Endothelial cell of umbilical vein (primary cell): ENCODE measurements at regions not wholly inside any gene's neighbourhood (a gene's known extent, or its start where the extent isn't known, plus 50 kb on each side); places are given as distances from the start of the nearest gene placed in this dataset.

Experiments
- BruUV-seq: library from RNA; stranded (reverse); fragments of 400-500 nt; replicated peaks from 2 replicates; lab custom pipeline; 2021; lab: Mats Ljungman, UMichigan
- CTCF ChIA-PET: fragments of 300-600, 350-600 bp; sonication (Branson Sonifier 250); formaldehyde crosslinking; loops from one replicate; lab custom pipeline; 2021; ENCODE audit warnings: antibody characterized with exemption, inconsistent platforms; lab: Charles Lee
- POLR2A ChIA-PET: fragments of 300-600, 350-600 bp; sonication (Branson Sonifier 250); formaldehyde crosslinking; loops from one replicate; lab custom pipeline; 2021; ENCODE audit warnings: antibody characterized with exemption, inconsistent platforms; lab: Charles Lee
- DNase-seq: peaks from one replicate; pipeline ENCODE4 v3.0.0-alpha.2; 2011; ENCODE audit warnings: low read depth, low spot score
- FAIRE-seq: peaks from 2 replicates; lab custom pipeline; 2011; peaks lifted over from hg19 to GRCh38; lab: Jason Lieb, UNC
- H2AFZ ChIP-seq: 2 replicates; pipeline ENCODE4 v1.6.0; 2012; ENCODE audit warnings: low read depth, low read length, control low read depth, inconsistent platforms
- H3K27ac ChIP-seq: 2 replicates; pipeline ENCODE4 v1.5.1; 2011; ENCODE audit warnings: low read depth, mild to moderate bottlenecking, control low read depth, low read length, moderate library complexity; ENCODE audit not compliant: insufficient read depth
- H3K27me3 ChIP-seq, 2 experiments: 2 replicates each; pipeline versions ENCODE4 v1.6.0 to v1.6.1; 2011; ENCODE audit warnings: low read length in 2 of 2, mixed read lengths in 1 of 2; ENCODE audit not compliant: control insufficient read depth in 2 of 2, insufficient read depth in 2 of 2
- H3K36me3 ChIP-seq, 2 experiments: 2 replicates in 1 of 2; 3 replicates in 1 of 2; pipeline ENCODE4 v1.5.1; 2011; ENCODE audit warnings: low read length in 2 of 2, mild to moderate bottlenecking in 1 of 2, moderate library complexity in 1 of 2; ENCODE audit not compliant: control insufficient read depth in 2 of 2, insufficient read depth in 2 of 2; ENCODE audit errors: extremely low read depth in 1 of 2
- H3K4me1 ChIP-seq: 3 replicates; pipeline ENCODE4 v1.5.1; 2011; ENCODE audit warnings: mild to moderate bottlenecking, low read length; ENCODE audit not compliant: control insufficient read depth, insufficient read depth; ENCODE audit errors: extremely low read depth
- H3K4me2 ChIP-seq: 2 replicates; pipeline ENCODE4 v1.6.1; 2011; ENCODE audit warnings: low read length, control low read depth, mixed read lengths; ENCODE audit not compliant: insufficient read depth
- H3K4me3 ChIP-seq, 3 experiments: fragments of 200-600 bp in 1 of 3; sonication (generic), shearing (Covaris generic) in 1 of 3; replicated peaks in 1 of 3; 2 replicates each; pipeline ENCODE4 v1.5.1; 2011 to 2016; ENCODE audit warnings: control low read depth in 3 of 3, low read length in 3 of 3, mild to moderate bottlenecking in 2 of 3, inconsistent platforms in 1 of 3, low read depth in 1 of 3, moderate library complexity in 1 of 3; ENCODE audit not compliant: insufficient read depth in 1 of 3
- H3K79me2 ChIP-seq: 2 replicates; pipeline ENCODE4 v1.6.0; 2012; ENCODE audit warnings: low read length, inconsistent platforms; ENCODE audit not compliant: control insufficient read depth, insufficient read depth
- H3K9ac ChIP-seq: replicated peaks from 2 replicates; pipeline ENCODE3; 2011; ENCODE audit warnings: low read length, control low read depth; ENCODE audit not compliant: insufficient read depth; ENCODE audit errors: extremely low read depth
- H3K9me1 ChIP-seq: replicated peaks from 3 replicates; pipeline ENCODE4 v1.6.0; 2011; ENCODE audit warnings: mild to moderate bottlenecking, low read length; ENCODE audit not compliant: control insufficient read depth, insufficient read depth; ENCODE audit errors: extremely low read depth
- H3K9me3 ChIP-seq: replicated peaks from 2 replicates; pipeline ENCODE4 v1.5.1; 2012; ENCODE audit warnings: low read length, inconsistent platforms; ENCODE audit not compliant: control insufficient read depth, insufficient read depth
- H4K20me1 ChIP-seq: replicated peaks from 2 replicates; pipeline ENCODE3; 2011; ENCODE audit warnings: mild to moderate bottlenecking, low read length; ENCODE audit not compliant: control insufficient read depth, insufficient read depth; ENCODE audit errors: extremely low read depth
- EZH2 ChIP-seq: IDR thresholded peaks from 2 replicates; pipeline ENCODE4 v1.6.1; 2012; ENCODE audit warnings: borderline replicate concordance, low read depth, mild to moderate bottlenecking, moderate library complexity, low read length, inconsistent platforms; ENCODE audit not compliant: severe bottlenecking
- FOS ChIP-seq: IDR thresholded peaks from 2 replicates; pipeline ENCODE4 v1.6.1; 2011; ENCODE audit warnings: mild to moderate bottlenecking, low read length, moderate library complexity, borderline replicate concordance; ENCODE audit not compliant: insufficient read depth
- GATA2 ChIP-seq: IDR thresholded peaks from 2 replicates; pipeline ENCODE4 v1.7.0; 2011; ENCODE audit warnings: low read depth, mild to moderate bottlenecking, moderate library complexity, mixed read lengths, low read length; ENCODE audit not compliant: insufficient read length, insufficient read depth
- JUN ChIP-seq: IDR thresholded peaks from 2 replicates; pipeline ENCODE4 v1.6.1; 2011; ENCODE audit warnings: borderline replicate concordance, low read depth; ENCODE audit not compliant: insufficient read length, insufficient read depth
- MYC ChIP-seq: IDR thresholded peaks from one replicate; pipeline ENCODE4 v1.6.1; 2011; ENCODE audit warnings: mild to moderate bottlenecking, low read depth, low read length
- POLR2A ChIP-seq: IDR thresholded peaks from 2 replicates; pipeline ENCODE4 v1.6.1; 2012; ENCODE audit warnings: low read depth, mild to moderate bottlenecking, control low read depth, low read length
- POLR2AphosphoS5 ChIP-seq: IDR thresholded peaks from 2 replicates; pipeline ENCODE4 v1.6.1; 2012; ENCODE audit warnings: low read depth, mild to moderate bottlenecking, control low read depth, low read length, moderate library complexity; ENCODE audit not compliant: insufficient read depth
- dilution Hi-C: fragments of 300-500 bp; cut with MboI; formaldehyde crosslinking; loops from one replicate; pipeline ENCODE4 v1.15.0; 2019; ENCODE audit warnings: low sequenced_read_pairs; ENCODE audit not compliant: extremely low pct_ligation_motif_present
- intact Hi-C: fragments of 100-400 bp; cut with micrococcal nuclease; formaldehyde crosslinking; loops from one replicate; pipeline ENCODE4 v1.10.0; 2022
- TF ChIP-seq, protein P1 (sequence below), 2 donors: IDR thresholded peaks; 1 replicate in 1 of 2; 2 replicates in 1 of 2; pipeline ENCODE4 v1.5.1; 2011; ENCODE audit warnings: low read length in 2 of 2, mild to moderate bottlenecking in 2 of 2, moderate library complexity in 2 of 2, control low read depth in 1 of 2, inconsistent platforms in 1 of 2, low read depth in 1 of 2; ENCODE audit not compliant: insufficient read depth in 1 of 2; ENCODE audit errors: extremely low read depth in 1 of 2
- TF ChIP-seq, protein P2 (sequence below): IDR thresholded peaks from 2 replicates; pipeline ENCODE4 v1.6.1; 2011; ENCODE audit not compliant: insufficient read depth, insufficient read length

DNA sequence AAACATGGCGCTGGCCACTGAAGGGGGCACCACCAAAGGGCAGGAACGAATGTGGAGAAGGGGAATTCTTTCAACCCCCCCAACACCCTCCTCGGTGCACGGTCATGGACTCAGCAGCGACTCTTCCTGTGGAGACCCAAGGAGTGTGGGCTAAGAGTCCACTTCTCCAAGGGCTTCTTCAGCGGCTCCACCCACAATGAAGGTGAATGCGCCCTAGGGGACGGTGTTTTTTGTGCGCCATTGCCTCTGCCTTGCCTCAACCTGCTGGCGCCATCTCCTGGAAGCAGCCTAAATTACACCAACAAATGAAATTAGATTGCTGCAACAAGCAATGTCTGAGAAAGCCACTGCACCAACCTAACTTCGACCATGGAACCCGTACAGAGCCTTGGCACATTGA, 169.2 kb upstream of the MAGEB18 start:
- POLR2A ChIA-PET: no interaction called here
- intact Hi-C loops (loop anchor here (1.0 kb wide), 3 partner anchors 111 to 446 kb away; no protein-coding TSS in a partner anchor), dilution Hi-C loops (no loop called here)
- FAIRE-seq: peak; percentile 95
- Histone ChIP-seq H3K36me3 (no peaks in the 10 kb centered on the region), H3K9me1 (no peaks in the 10 kb centered on the region), H3K27ac (no peak overlapping the region), H4K20me1 (no peaks in the 10 kb centered on the region), H3K4me3 (no peak overlapping the region), H2AFZ (no peak overlapping the region), H3K79me2 (no peaks in the 10 kb centered on the region), H3K27me3 (no peaks in the 10 kb centered on the region), H3K9ac (no peak overlapping the region), H3K4me1 (no peaks in the 10 kb centered on the region), H3K9me3 (no peaks in the 10 kb centered on the region), H3K4me2 (no peak overlapping the region)
- TF ChIP-seq, protein P1, sequence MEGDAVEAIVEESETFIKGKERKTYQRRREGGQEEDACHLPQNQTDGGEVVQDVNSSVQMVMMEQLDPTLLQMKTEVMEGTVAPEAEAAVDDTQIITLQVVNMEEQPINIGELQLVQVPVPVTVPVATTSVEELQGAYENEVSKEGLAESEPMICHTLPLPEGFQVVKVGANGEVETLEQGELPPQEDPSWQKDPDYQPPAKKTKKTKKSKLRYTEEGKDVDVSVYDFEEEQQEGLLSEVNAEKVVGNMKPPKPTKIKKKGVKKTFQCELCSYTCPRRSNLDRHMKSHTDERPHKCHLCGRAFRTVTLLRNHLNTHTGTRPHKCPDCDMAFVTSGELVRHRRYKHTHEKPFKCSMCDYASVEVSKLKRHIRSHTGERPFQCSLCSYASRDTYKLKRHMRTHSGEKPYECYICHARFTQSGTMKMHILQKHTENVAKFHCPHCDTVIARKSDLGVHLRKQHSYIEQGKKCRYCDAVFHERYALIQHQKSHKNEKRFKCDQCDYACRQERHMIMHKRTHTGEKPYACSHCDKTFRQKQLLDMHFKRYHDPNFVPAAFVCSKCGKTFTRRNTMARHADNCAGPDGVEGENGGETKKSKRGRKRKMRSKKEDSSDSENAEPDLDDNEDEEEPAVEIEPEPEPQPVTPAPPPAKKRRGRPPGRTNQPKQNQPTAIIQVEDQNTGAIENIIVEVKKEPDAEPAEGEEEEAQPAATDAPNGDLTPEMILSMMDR (IDR thresholded peaks at IDR 0.05; ENCODE audit: extremely low read depth in 1 of 2, insufficient read depth in 1 of 2, low read depth in 1 of 2, low read length in 2 of 2): peak; percentile 49 to 53
- no peak for TF ChIP-seq JUN
- no TSS peak for BruUV-seq
- peak; percentile 33 for DNase-seq
- CTCF ChIA-PET: interaction anchor here (1.4 to 3.3 kb wide), 3 partner anchors 111 to 445 kb away, joined by 4 to 30 read pairs (median 16); no protein-coding TSS in a partner anchor

DNA sequence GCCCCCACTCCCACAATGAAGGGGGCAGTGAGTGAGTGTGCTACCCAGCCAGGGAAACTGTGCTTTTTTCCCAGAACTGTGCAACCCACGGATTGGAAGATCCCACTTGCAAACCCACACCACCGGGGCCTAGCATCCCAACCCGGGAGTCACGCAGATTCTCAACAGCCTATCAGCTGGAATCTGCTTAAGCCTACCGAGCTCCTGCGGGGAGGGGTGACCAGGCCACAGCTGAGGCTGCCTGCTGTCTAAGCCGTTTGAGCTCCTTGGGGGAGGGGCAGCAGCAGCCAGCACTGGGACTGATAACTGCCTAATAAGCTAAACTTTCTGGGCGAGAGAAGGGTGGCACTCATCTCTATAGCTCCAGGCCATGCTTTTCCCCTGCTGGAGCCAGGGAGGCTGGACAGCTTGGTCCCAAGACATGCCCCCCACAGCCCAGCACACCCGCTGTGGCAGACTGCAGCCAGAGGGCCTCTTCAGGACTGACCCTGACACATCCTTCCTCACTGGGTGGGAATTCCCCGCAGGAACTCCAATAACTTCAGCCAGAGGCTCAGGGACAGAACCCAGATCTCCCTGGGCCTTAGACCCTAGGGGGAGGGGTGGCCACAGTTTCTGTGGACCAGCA, 161.3 kb upstream of the MAGEB18 start:
- dilution Hi-C loops: no loop called here
- CTCF ChIA-PET: no interaction called here

More for the DNA sequence above, 161.3 kb upstream of the MAGEB18 start:
- Histone ChIP-seq H3K27me3 (no peaks in the 10 kb centered on the region), H3K4me2 (no peak overlapping the region), H3K9ac (no peak overlapping the region), H3K9me1 (no peaks in the 10 kb centered on the region), H3K4me1 (no peaks in the 10 kb centered on the region), H3K4me3 (no peak overlapping the region), H3K27ac (no peak overlapping the region), H2AFZ (no peak overlapping the region), H4K20me1 (no peaks in the 10 kb centered on the region), H3K36me3 (no peaks in the 10 kb centered on the region), H3K79me2 (no peaks in the 10 kb centered on the region), H3K9me3 (no peaks in the 10 kb centered on the region)
- no TSS peak for BruUV-seq
- intact Hi-C loops: no loop called here
- DNase-seq (no peak), FAIRE-seq (no peak)
- TF ChIP-seq POLR2AphosphoS5 (no peak), JUN (no peak), MYC (no peak), EZH2 (no peak), GATA2 (no peak), FOS (no peak), POLR2A (no peak)
- TF ChIP-seq, protein P1 (IDR thresholded peaks at IDR 0.05; ENCODE audit: extremely low read depth in 1 of 2, insufficient read depth in 1 of 2, low read depth in 1 of 2, low read length in 2 of 2): no peak
- TF ChIP-seq, protein P2, sequence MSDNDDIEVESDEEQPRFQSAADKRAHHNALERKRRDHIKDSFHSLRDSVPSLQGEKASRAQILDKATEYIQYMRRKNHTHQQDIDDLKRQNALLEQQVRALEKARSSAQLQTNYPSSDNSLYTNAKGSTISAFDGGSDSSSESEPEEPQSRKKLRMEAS: no peak
- POLR2A ChIA-PET: no interaction called here
